Neuronal stem cell (in vitro differentiated cells): ENCODE measurements at regions not wholly inside any gene's neighbourhood (a gene's known extent, or its start where the extent isn't known, plus 50 kb on each side); places are given as distances from the start of the nearest gene placed in this dataset.

Source experiments
- DNase-seq: peaks from one replicate; pipeline ENCODE4 v3.0.0-alpha.2; 2013; ENCODE audit warnings: low spot score
- H2AFZ ChIP-seq: one replicate; pipeline ENCODE4 v1.6.1; 2013; ENCODE audit warnings: mild to moderate bottlenecking, low read length, inconsistent platforms
- H2AK5ac ChIP-seq: 2 replicates; pipeline ENCODE4 v1.6.1; 2013; ENCODE audit warnings: low read depth, mild to moderate bottlenecking, inconsistent platforms, low read length, moderate library complexity, mixed read lengths
- H2BK120ac ChIP-seq: 2 replicates; pipeline ENCODE4 v1.6.1; 2013; ENCODE audit warnings: low read depth, mild to moderate bottlenecking, inconsistent platforms, low read length, moderate library complexity, mixed read lengths
- H2BK12ac ChIP-seq: one replicate; pipeline ENCODE4 v1.6.1; 2013; ENCODE audit warnings: low read length, inconsistent platforms
- H2BK15ac ChIP-seq: 2 replicates; pipeline ENCODE4 v1.6.1; 2013; ENCODE audit warnings: mild to moderate bottlenecking, low read length, inconsistent platforms, mixed read lengths
- H2BK5ac ChIP-seq: one replicate; pipeline ENCODE4 v1.6.1; 2013; ENCODE audit warnings: inconsistent platforms, mild to moderate bottlenecking, low read length, moderate library complexity
- H3K14ac ChIP-seq: one replicate; pipeline ENCODE4 v1.6.1; 2013; ENCODE audit warnings: low read length, inconsistent platforms
- H3K18ac ChIP-seq: 2 replicates; pipeline ENCODE4 v1.6.1; 2013; ENCODE audit warnings: low read length, inconsistent platforms
- H3K23ac ChIP-seq: 2 replicates; pipeline ENCODE4 v1.6.1; 2013; ENCODE audit warnings: low read depth, mild to moderate bottlenecking, mixed read lengths, low read length, inconsistent platforms; ENCODE audit not compliant: poor library complexity
- H3K27ac ChIP-seq: replicated peaks from 3 replicates; pipeline ENCODE4 v1.5.1; 2013; ENCODE audit warnings: low read length, inconsistent platforms
- H3K27me3 ChIP-seq, 3 experiments: 2 replicates each; pipeline ENCODE4 v1.6.1; 2013; ENCODE audit warnings: low read length in 3 of 3, mild to moderate bottlenecking in 2 of 3, inconsistent platforms in 1 of 3, low read depth in 1 of 3, mixed read lengths in 1 of 3, moderate library complexity in 1 of 3; ENCODE audit not compliant: control insufficient read depth in 3 of 3, insufficient read depth in 3 of 3
- H3K36me3 ChIP-seq, 2 donors: replicated peaks in 1 of 2; 2 replicates each; pipeline ENCODE4 v1.6.1; 2013; ENCODE audit warnings: low read length in 2 of 2; ENCODE audit not compliant: control insufficient read depth in 2 of 2, insufficient read depth in 2 of 2
- H3K4ac ChIP-seq: 2 replicates; pipeline ENCODE4 v1.6.1; 2013; ENCODE audit warnings: inconsistent platforms, mild to moderate bottlenecking, low read length, moderate library complexity
- H3K4me1 ChIP-seq, 2 donors: 1 replicate in 1 of 2; 2 replicates in 1 of 2; pipeline ENCODE4 v1.6.1; 2013; ENCODE audit warnings: low read length in 2 of 2, low read depth in 1 of 2; ENCODE audit not compliant: control insufficient read depth in 2 of 2, insufficient read depth in 1 of 2
- H3K4me2 ChIP-seq: one replicate; pipeline ENCODE4 v1.6.1; 2013; ENCODE audit warnings: mild to moderate bottlenecking, low read length, inconsistent platforms; ENCODE audit not compliant: insufficient read depth, poor library complexity, severe bottlenecking
- H3K4me3 ChIP-seq, 2 donors: 2 replicates each; pipeline ENCODE4 v1.5.1; 2013; ENCODE audit warnings: low read length in 2 of 2, mild to moderate bottlenecking in 2 of 2, inconsistent platforms in 1 of 2, moderate library complexity in 1 of 2
- H3K79me1 ChIP-seq: one replicate; pipeline ENCODE4 v1.6.1; 2013; ENCODE audit warnings: low read depth, mild to moderate bottlenecking, inconsistent platforms, low read length, moderate library complexity
- H3K9ac ChIP-seq: one replicate; pipeline ENCODE4 v1.6.1; 2013; ENCODE audit warnings: mild to moderate bottlenecking, low read depth, low read length, inconsistent platforms; ENCODE audit not compliant: poor library complexity
- H3K9me3 ChIP-seq, 2 donors: replicated peaks in 1 of 2; 2 replicates each; pipeline versions ENCODE3 to v1.6.1; 2013; ENCODE audit warnings: low read length in 2 of 2, mild to moderate bottlenecking in 2 of 2, inconsistent platforms in 1 of 2, low read depth in 1 of 2, mixed read lengths in 1 of 2, moderate library complexity in 1 of 2; ENCODE audit not compliant: control insufficient read depth in 2 of 2, insufficient read depth in 1 of 2
- H4K8ac ChIP-seq: one replicate; pipeline ENCODE4 v1.6.1; 2013; ENCODE audit warnings: low read depth, mild to moderate bottlenecking, inconsistent platforms, low read length, moderate library complexity
- H4K91ac ChIP-seq: one replicate; pipeline ENCODE4 v1.6.1; 2013; ENCODE audit warnings: low read length, low read depth, mild to moderate bottlenecking, inconsistent platforms; ENCODE audit not compliant: poor library complexity
- WGBS, 2 donors: extraction: QIAGEN DNeasy Blood & Tissue Kit; methylation state at CpG; one replicate each; pipeline ENCODE4 v1.1.7; 2013; ENCODE audit warnings: missing lambda C conversion rate in 2 of 2, mixed read lengths in 1 of 2; ENCODE audit not compliant: insufficient read length in 2 of 2, insufficient replicate concordance in 1 of 2; ENCODE audit errors: extremely low coverage in 2 of 2; 5-methylcytosine and 5-hydroxymethylcytosine counted together

GRCh38 chr16:82341146-82341669 is 171.2 kb upstream of the MPHOSPH6 start:
- H3K36me3 ChIP-seq, result no peaks in the 10 kb centered on the region
- H2BK120ac ChIP-seq, result no peak overlapping the region
- H3K18ac ChIP-seq, result no peak overlapping the region
- H3K4me2 ChIP-seq, result no peak overlapping the region
- H3K9me3 ChIP-seq, result peaks cover 0 to 2% of the 10 kb centered on the region in 2 donors
- H3K27ac ChIP-seq, result no peak overlapping the region
- H2BK15ac ChIP-seq, result no peak overlapping the region
- no peak overlapping the region for H3K23ac ChIP-seq
- no peak overlapping the region for H4K8ac ChIP-seq
- no peak for DNase-seq
- H3K27me3 ChIP-seq, result no peaks in the 10 kb centered on the region
- no peak overlapping the region for H4K91ac ChIP-seq
- peaks cover 0 to 1% of the 10 kb centered on the region in 2 donors for H3K4me1 ChIP-seq
- H3K79me1 ChIP-seq, result no peaks in the 10 kb centered on the region
- H3K4me3 ChIP-seq, result no peak overlapping the region
- no peak overlapping the region for H3K4ac ChIP-seq
- H2BK12ac ChIP-seq, result no peak overlapping the region
- H2BK5ac ChIP-seq, result no peak overlapping the region
- no CpG with 5 or more reads among the region's 4 CpGs for WGBS, 2 donors
- H2AK5ac ChIP-seq, result no peak overlapping the region
- H3K14ac ChIP-seq, result no peak overlapping the region
- no peak overlapping the region for H2AFZ ChIP-seq
- no peak overlapping the region for H3K9ac ChIP-seq

- H3K23ac ChIP-seq, result no peak overlapping the region
- no peak overlapping the region for H3K4me3 ChIP-seq
- no peak overlapping the region for H3K14ac ChIP-seq
- H2BK15ac ChIP-seq, result no peak overlapping the region
- no peak overlapping the region for H4K91ac ChIP-seq
- no peak overlapping the region for H3K4me2 ChIP-seq
- H2BK5ac ChIP-seq, result no peak overlapping the region
- H2AK5ac ChIP-seq, result no peak overlapping the region
- no CpG with 5 or more reads among the region's 4 CpGs for WGBS, 2 donors
- H3K9me3 ChIP-seq, result peaks cover 0 to 2% of the 10 kb centered on the region in 2 donors
- H3K27me3 ChIP-seq, result no peaks in the 10 kb centered on the region
- no peak for DNase-seq
- no peak overlapping the region for H3K9ac ChIP-seq
- no peak overlapping the region for H3K4ac ChIP-seq
- no peak overlapping the region for H2BK120ac ChIP-seq
- H3K79me1 ChIP-seq, result no peaks in the 10 kb centered on the region
- no peak overlapping the region for H2BK12ac ChIP-seq
- no peak overlapping the region for H3K27ac ChIP-seq
- peaks cover 0 to 1% of the 10 kb centered on the region in 2 donors for H3K4me1 ChIP-seq
- H2AFZ ChIP-seq, result no peak overlapping the region
- H3K36me3 ChIP-seq, result no peaks in the 10 kb centered on the region
- H4K8ac ChIP-seq, result no peak overlapping the region
- no peak overlapping the region for H3K18ac ChIP-seq
Observed at GRCh38 chr16:82340531-82340930, 170.5 kb upstream of the MPHOSPH6 start.

- Histone ChIP-seq H3K14ac (no peak overlapping the region), H3K4ac (no peak overlapping the region), H3K18ac (no peak overlapping the region), H4K8ac (no peak overlapping the region), H3K4me3 (no peak overlapping the region), H2AK5ac (no peak overlapping the region), H3K27me3 (no peaks in the 10 kb centered on the region), H2BK120ac (no peak overlapping the region), H3K36me3 (no peaks in the 10 kb centered on the region), H3K27ac (no peak overlapping the region), H3K79me1 (no peaks in the 10 kb centered on the region), H2BK5ac (no peak overlapping the region), H3K4me1 (no peaks in the 10 kb centered on the region), H2AFZ (no peak overlapping the region), H3K9me3 (peaks cover 0 to 2% of the 10 kb centered on the region in 2 donors), H3K4me2 (no peak overlapping the region), H2BK15ac (no peak overlapping the region), H3K23ac (no peak overlapping the region), H3K9ac (no peak overlapping the region), H2BK12ac (no peak overlapping the region), H4K91ac (no peak overlapping the region)
- no CpG with 5 or more reads among the region's 3 CpGs for WGBS, 2 donors
- no peak for DNase-seq
Observed at GRCh38 chr16:82337355-82337754, 167.3 kb upstream of the MPHOSPH6 start.

- Histone ChIP-seq H2BK5ac (no peak overlapping the region), H3K9ac (no peak overlapping the region), H2AK5ac (no peak overlapping the region), H3K27me3 (no peaks in the 10 kb centered on the region), H3K18ac (no peak overlapping the region), H3K36me3 (no peaks in the 10 kb centered on the region), H2AFZ (no peak overlapping the region), H3K4me2 (no peak overlapping the region), H3K14ac (no peak overlapping the region), H3K9me3 (no peaks in the 10 kb centered on the region), H4K8ac (no peak overlapping the region), H3K27ac (no peak overlapping the region), H3K23ac (no peak overlapping the region), H3K4me3 (no peak overlapping the region), H4K91ac (no peak overlapping the region), H3K4ac (no peak overlapping the region), H2BK120ac (no peak overlapping the region), H3K4me1 (peaks cover 0 to 4% of the 10 kb centered on the region in 2 donors), H2BK15ac (no peak overlapping the region), H2BK12ac (no peak overlapping the region), H3K79me1 (no peaks in the 10 kb centered on the region)
- no peak for DNase-seq
- no CpG with 5 or more reads among the region's 6 CpGs for WGBS, 2 donors
Observed at GRCh38 chr16:82331974-82332750, 162.1 kb upstream of the MPHOSPH6 start.
